NB4 (cell line): ENCODE measurements at regions not wholly inside any gene's neighbourhood (a gene's known extent, or its start where the extent isn't known, plus 50 kb on each side); places are given as distances from the start of the nearest gene placed in this dataset.
"Not testable (repeated sequence)": the region's sequence is repeated elsewhere in the genome, so short reads cannot be mapped to it uniquely, and the experiment has no call there.

Source experiments
- DNase-seq: peaks from one replicate; pipeline ENCODE4 v3.0.0; 2010; ENCODE audit warnings: low read depth
- H3K4me3 ChIP-seq: one replicate; pipeline ENCODE4 v1.5.1; 2011; ENCODE audit warnings: mild to moderate bottlenecking, low read depth, low read length, moderate library complexity
- CTCF ChIP-seq: IDR thresholded peaks from one replicate; pipeline ENCODE4 v1.5.1; 2012; ENCODE audit warnings: low read depth, low read length
- MYC ChIP-seq: IDR thresholded peaks from 2 replicates; pipeline ENCODE4 v1.6.1; 2011; ENCODE audit warnings: low read depth, low read length
- POLR2A ChIP-seq: IDR thresholded peaks from 2 replicates; pipeline ENCODE4 v1.6.1; 2011; ENCODE audit warnings: mild to moderate bottlenecking; ENCODE audit not compliant: insufficient read length; ENCODE audit errors: extremely low read depth
- TF ChIP-seq, protein P1 (sequence below): IDR thresholded peaks from 2 replicates; pipeline ENCODE4 v1.6.1; 2011; ENCODE audit warnings: low read depth, low read length

- not testable (repeated sequence) for H3K4me3 ChIP-seq, DNase-seq
These were observed 89.4 kb upstream of the TRIM77 start for GRCh38 chr11:89620721-89621120.

DNA sequence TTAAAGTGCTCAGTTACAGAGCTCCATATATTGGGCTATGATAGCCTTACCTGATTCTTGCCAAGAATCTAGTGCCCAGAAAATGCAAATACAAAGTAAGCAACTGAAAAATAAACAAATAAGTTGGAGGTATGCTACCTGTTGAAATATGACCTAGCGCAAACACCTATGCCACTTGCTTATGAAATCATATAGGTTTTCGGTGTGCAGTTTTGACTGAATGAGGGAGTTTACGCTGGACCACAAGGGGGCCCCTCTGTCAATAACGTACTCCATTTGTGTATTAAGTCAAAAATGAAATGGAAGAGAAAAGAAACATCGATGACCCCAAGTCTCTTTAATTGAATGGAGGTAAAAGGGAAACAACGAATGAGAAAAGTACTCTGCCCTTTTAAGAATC lies 84.9 kb upstream of the TRIM77 start:
- DNase-seq = peak; percentile 13
- TF ChIP-seq, protein P1, sequence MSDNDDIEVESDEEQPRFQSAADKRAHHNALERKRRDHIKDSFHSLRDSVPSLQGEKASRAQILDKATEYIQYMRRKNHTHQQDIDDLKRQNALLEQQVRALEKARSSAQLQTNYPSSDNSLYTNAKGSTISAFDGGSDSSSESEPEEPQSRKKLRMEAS = no peak
- TF ChIP-seq CTCF = peak; percentile 28
- H3K4me3 ChIP-seq = no peak overlapping the region

DNA sequence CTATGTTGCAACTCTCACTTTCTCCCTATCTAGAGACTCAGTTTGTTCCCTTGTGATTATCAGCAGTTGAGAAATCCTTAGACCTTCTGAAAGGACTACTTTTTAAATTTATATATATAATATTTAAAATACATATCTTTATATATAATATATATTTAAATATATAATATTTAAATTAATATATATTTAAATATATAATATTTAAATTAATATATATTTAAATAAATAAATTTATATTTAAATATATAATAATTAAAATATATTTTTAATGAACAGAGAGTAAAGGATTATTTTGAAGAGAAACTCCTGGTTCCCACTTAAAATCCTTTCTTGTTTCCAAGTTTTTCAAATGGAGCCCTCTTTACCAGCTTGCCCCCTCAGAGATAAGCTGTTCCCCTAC lies 83.7 kb upstream of the TRIM77 start:
- H3K4me3 ChIP-seq = no peak overlapping the region
- TF ChIP-seq MYC = no peak
- no peak for DNase-seq

DNA sequence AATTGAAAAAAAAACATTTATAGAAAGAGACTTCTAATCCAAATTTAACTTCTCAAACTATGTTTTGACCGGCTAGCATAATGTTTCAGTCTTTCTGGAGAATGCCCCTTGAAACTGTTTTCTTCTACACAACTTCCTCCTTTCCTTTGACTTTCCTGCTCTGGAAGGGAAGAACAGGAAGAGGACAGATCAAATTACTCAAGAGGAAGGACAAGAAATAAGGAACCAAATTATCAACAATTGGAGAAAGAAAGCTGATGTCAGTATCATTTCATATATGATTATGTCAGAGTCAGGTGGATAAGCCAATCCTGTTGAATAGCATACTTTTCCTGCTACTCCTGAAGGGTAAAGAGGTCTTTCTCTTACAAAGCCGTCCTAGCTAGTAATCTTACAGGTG lies 83.2 kb upstream of the TRIM77 start:
- not testable (repeated sequence) for DNase-seq, H3K4me3 ChIP-seq

- no peak for TF ChIP-seq MYC
- no peak for TF ChIP-seq CTCF
- TF ChIP-seq, protein P1 = no peak
- TF ChIP-seq POLR2A = no peak
- H3K4me3 ChIP-seq = no peak overlapping the region
- DNase-seq = no peak
These were observed 76.9 kb upstream of the TRIM77 start for GRCh38 chr11:89633135-89633705.

GRCh38 chr11:89640777-89641176 lies 69.3 kb upstream of the TRIM77 start:
- DNase-seq, H3K4me3 ChIP-seq: not testable (repeated sequence)

GRCh38 chr11:89648232-89648631 lies 61.9 kb upstream of the TRIM77 start:
- DNase-seq, H3K4me3 ChIP-seq: not testable (repeated sequence)

GRCh38 chr11:89648996-89649395 lies 61.1 kb upstream of the TRIM77 start:
- DNase-seq = not testable (repeated sequence)

DNA sequence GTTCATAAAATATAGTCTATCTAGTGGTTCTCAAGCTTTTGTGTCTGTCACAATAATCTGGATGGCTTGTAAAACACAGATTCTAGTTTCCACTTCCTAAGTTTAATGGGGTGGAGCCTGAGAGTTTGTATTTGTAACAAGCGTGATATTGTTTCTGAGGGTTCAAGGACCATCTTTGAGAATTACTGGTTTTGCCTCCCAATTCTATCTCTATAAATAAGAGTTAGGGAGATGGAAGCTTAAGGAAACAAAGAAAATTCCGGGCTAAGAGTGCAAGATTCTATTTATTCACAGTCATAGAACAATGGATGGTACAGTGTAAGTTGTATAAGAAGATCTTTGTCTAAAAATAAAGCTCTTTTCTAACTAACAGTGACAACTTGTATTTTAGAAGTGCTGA lies 55.4 kb upstream of the TRIM77 start:
- H3K4me3 ChIP-seq, DNase-seq: not testable (repeated sequence)

More at GRCh38 chr11:89648996-89649395, 61.1 kb upstream of the TRIM77 start:
- H3K4me3 ChIP-seq = not testable (repeated sequence)

DNA sequence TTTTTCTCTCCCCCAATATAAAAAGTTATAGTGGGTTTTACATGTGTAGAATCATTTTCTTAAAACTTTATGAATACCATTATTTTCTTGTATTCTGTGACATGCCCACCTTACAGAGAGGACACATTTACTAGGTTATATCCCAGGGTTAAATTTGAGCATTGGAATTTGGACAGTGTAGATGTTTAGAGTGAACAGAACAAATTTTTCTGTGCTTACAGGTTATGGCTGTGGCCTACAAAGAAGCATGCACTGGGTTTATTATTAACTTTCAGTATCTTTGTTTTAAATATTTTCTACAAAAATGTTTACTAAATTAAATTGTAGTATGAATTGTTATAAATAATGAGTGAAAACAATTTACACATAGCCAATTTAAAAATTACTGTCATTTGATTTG lies 51.3 kb upstream of the TRIM77 start:
- DNase-seq, H3K4me3 ChIP-seq: not testable (repeated sequence)

DNA sequence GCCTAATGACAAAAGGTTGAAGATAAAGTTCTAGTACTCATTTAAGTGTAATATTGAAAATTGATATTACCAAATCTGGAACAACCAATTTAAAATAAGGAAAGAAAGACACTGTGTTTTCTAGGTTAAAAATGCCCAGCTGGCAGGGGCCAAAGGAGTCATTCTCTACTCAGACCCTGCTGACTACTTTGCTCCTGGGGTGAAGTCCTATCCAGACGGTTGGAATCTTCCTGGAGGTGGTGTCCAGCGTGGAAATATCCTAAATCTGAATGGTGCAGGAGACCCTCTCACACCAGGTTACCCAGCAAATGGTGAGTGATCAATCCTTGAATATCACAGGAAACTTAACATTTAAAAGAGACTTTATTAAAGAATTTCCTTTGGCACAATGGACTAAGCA lies 50.7 kb upstream of the TRIM77 start:
- H3K4me3 ChIP-seq, DNase-seq: not testable (repeated sequence)

GRCh38 chr11:89660234-89660633 lies 49.9 kb upstream of the TRIM77 start:
- TF ChIP-seq MYC (no peak), CTCF (no peak), POLR2A (no peak)
- TF ChIP-seq, protein P1 = no peak
- peak; percentile 2 for DNase-seq
- H3K4me3 ChIP-seq = no peak overlapping the region
